ENCODE measurements at regions not wholly inside any gene's neighbourhood (a gene's known extent, or its start where the extent isn't known, plus 50 kb on each side); places are given as distances from the start of the nearest gene placed in this dataset.

GRCh38 chr15:93614386-93615104 is 525.5 kb upstream of the RGMA start:
- DNase-seq, result no peak

- no peak for DNase-seq
Observed at GRCh38 chr15:93613386-93613785, 524.4 kb upstream of the RGMA start.

GRCh38 chr15:93612953-93613352 is 523.9 kb upstream of the RGMA start:
- no peak for DNase-seq

- DNase-seq, result no peak
Observed at GRCh38 chr15:93610944-93611343, 521.9 kb upstream of the RGMA start.

GRCh38 chr15:93608643-93609148 is 519.7 kb upstream of the RGMA start:
- DNase-seq, result no peak

GRCh38 chr15:93603550-93603949 is 514.5 kb upstream of the RGMA start:
- no peak for DNase-seq

GRCh38 chr15:93587059-93587521 is 498.1 kb upstream of the RGMA start:
- no peak for DNase-seq

- DNase-seq, result no peak
Observed at GRCh38 chr15:93585012-93585411, 496.0 kb upstream of the RGMA start.

- no peak for DNase-seq
Observed at GRCh38 chr15:93583968-93584367, 495.0 kb upstream of the RGMA start.

- DNase-seq, result no peak
Observed at GRCh38 chr15:93583552-93583951, 494.5 kb upstream of the RGMA start.

- DNase-seq, result no peak
Observed at GRCh38 chr15:93570527-93570926, 481.5 kb upstream of the RGMA start.

- DNase-seq, result no peak
Observed at GRCh38 chr15:93566762-93567161, 477.8 kb upstream of the RGMA start.

- no peak for DNase-seq
Observed at GRCh38 chr15:93565201-93565600, 476.2 kb upstream of the RGMA start.

GRCh38 chr15:93563218-93563617 is 474.2 kb upstream of the RGMA start:
- DNase-seq, result no peak

- DNase-seq, result no peak
Observed at GRCh38 chr15:93562395-93563123, 473.5 kb upstream of the RGMA start.

- no peak for DNase-seq
Observed at GRCh38 chr15:93557696-93558095, 468.7 kb upstream of the RGMA start.

GRCh38 chr15:93553167-93553935 is 464.3 kb upstream of the RGMA start:
- DNase-seq, result no peak

GRCh38 chr15:93543093-93543492 is 454.1 kb upstream of the RGMA start:
- DNase-seq, result no peak

GRCh38 chr15:93527374-93528050 is 438.5 kb upstream of the RGMA start:
- DNase-seq, result no peak

GRCh38 chr15:93524432-93524831 is 435.4 kb upstream of the RGMA start:
- DNase-seq, result no peak

GRCh38 chr15:93523481-93523880 is 434.5 kb upstream of the RGMA start:
- no peak for DNase-seq

- no peak for DNase-seq
Observed at GRCh38 chr15:93520206-93520605, 431.2 kb upstream of the RGMA start.

- DNase-seq, result no peak
Observed at GRCh38 chr15:93519599-93519998, 430.6 kb upstream of the RGMA start.
